Karpas-422 (cell line): ENCODE measurements at regions not wholly inside any gene's neighbourhood (a gene's known extent, or its start where the extent isn't known, plus 50 kb on each side); places are given as distances from the start of the nearest gene placed in this dataset.

Experiments
- DNase-seq: peaks from one replicate; pipeline ENCODE4 v3.0.0-alpha.2; 2015
- H2AFZ ChIP-seq: fragments of 200-600 bp; sonication (generic); 2 replicates; pipeline ENCODE4 v1.6.1; 2014; ENCODE audit warnings: antibody characterized with exemption, low read length, mixed read lengths
- H3K27ac ChIP-seq: fragments of 200-600 bp; sonication (generic); 2 replicates; pipeline ENCODE4 v1.5.1; 2014; ENCODE audit warnings: mild to moderate bottlenecking, low read length, moderate library complexity
- H3K27me3 ChIP-seq: fragments of 200-600 bp; sonication (generic); 2 replicates; pipeline ENCODE4 v1.6.1; 2014; ENCODE audit warnings: low read length, mixed read lengths
- H3K36me3 ChIP-seq: fragments of 200-600 bp; sonication (generic); 2 replicates; pipeline ENCODE4 v1.6.1; 2014; ENCODE audit warnings: low read length, mixed read lengths; ENCODE audit not compliant: insufficient read depth
- H3K4me1 ChIP-seq: fragments of 200-600 bp; sonication (generic); 2 replicates; pipeline ENCODE4 v1.6.1; 2014; ENCODE audit warnings: mild to moderate bottlenecking, low read length, mixed read lengths
- H3K4me2 ChIP-seq: fragments of 200-600 bp; sonication (generic); 2 replicates; pipeline ENCODE4 v1.6.1; 2014; ENCODE audit warnings: low read length, low read depth, mild to moderate bottlenecking; ENCODE audit not compliant: poor library complexity, severe bottlenecking
- H3K4me3 ChIP-seq: fragments of 200-600 bp; sonication (generic); 2 replicates; pipeline ENCODE4 v1.5.1; 2014; ENCODE audit warnings: mild to moderate bottlenecking, antibody characterized with exemption, low read length, mixed read lengths
- H3K79me2 ChIP-seq: fragments of 200-600 bp; sonication (generic); 2 replicates; pipeline ENCODE4 v1.6.1; 2014; ENCODE audit warnings: mild to moderate bottlenecking, low read length, mixed read lengths
- H3K9ac ChIP-seq: fragments of 200-600 bp; sonication (generic); 2 replicates; pipeline ENCODE4 v1.6.0; 2014; ENCODE audit warnings: low read length
- H3K9me2 ChIP-seq: fragments of 200-600 bp; sonication (generic), shearing (Covaris generic); replicated peaks from 2 replicates; pipeline ENCODE4 v1.6.0; 2014; ENCODE audit warnings: mild to moderate bottlenecking, low read length, moderate library complexity; ENCODE audit not compliant: insufficient read depth
- H3K9me3 ChIP-seq: fragments of 300-700, 200-600 bp; sonication (generic); 2 replicates; pipeline ENCODE4 v1.6.1; 2014; ENCODE audit warnings: low read length, mixed read lengths
- H4K20me1 ChIP-seq: fragments of 200-600 bp; sonication (generic); 2 replicates; pipeline ENCODE4 v1.6.1; 2014; ENCODE audit warnings: mild to moderate bottlenecking, antibody characterized with exemption, low read length, low read depth; ENCODE audit not compliant: insufficient read depth

GRCh38 chr19:30309176-30309575 lies 63.0 kb upstream of the ZNF536 start:
- Histone ChIP-seq H3K9ac (no peak overlapping the region), H4K20me1 (no peaks in the 10 kb centered on the region), H3K4me1 (peaks cover 93% of the 10 kb centered on the region), H3K27me3 (no peaks in the 10 kb centered on the region), H3K9me3 (no peaks in the 10 kb centered on the region), H3K27ac (peak overlapping the region; percentile 99), H3K9me2 (no peaks in the 10 kb centered on the region), H3K4me3 (no peak overlapping the region), H2AFZ (no peak overlapping the region), H3K79me2 (no peaks in the 10 kb centered on the region), H3K4me2 (no peak overlapping the region), H3K36me3 (no peaks in the 10 kb centered on the region; the same call in 1 of the 2 replicates)
- DNase-seq: no peak

- H3K4me2 ChIP-seq: peak overlapping the region; percentile 40
- no peaks in the 10 kb centered on the region for H3K79me2 ChIP-seq
- H3K9ac ChIP-seq: peak overlapping the region; percentile 70
- no peaks in the 10 kb centered on the region; the same call in 1 of the 2 replicates for H3K36me3 ChIP-seq
- no peaks in the 10 kb centered on the region for H3K27me3 ChIP-seq
- peak overlapping the region; percentile 19; the same call in 1 of the 2 replicates for H3K4me3 ChIP-seq
- peak; percentile 61 for DNase-seq
- H4K20me1 ChIP-seq: no peaks in the 10 kb centered on the region
- no peaks in the 10 kb centered on the region for H3K9me3 ChIP-seq
- peaks cover 93% of the 10 kb centered on the region for H3K4me1 ChIP-seq
- no peaks in the 10 kb centered on the region for H3K9me2 ChIP-seq
- peak overlapping the region; percentile 39 for H2AFZ ChIP-seq
- H3K27ac ChIP-seq: peak overlapping the region; percentile 99
Measured at GRCh38 chr19:30309905-30310601, 62.1 kb upstream of the ZNF536 start.

- peaks cover 92% of the 10 kb centered on the region for H3K4me1 ChIP-seq
Measured at GRCh38 chr19:30310602-30311263, 61.5 kb upstream of the ZNF536 start.

GRCh38 chr19:30311911-30312310 lies 60.3 kb upstream of the ZNF536 start:
- peaks cover 86% of the 10 kb centered on the region for H3K4me1 ChIP-seq
- H2AFZ ChIP-seq: no peak overlapping the region
- H3K4me2 ChIP-seq: peak overlapping the region; percentile 58
- H3K27me3 ChIP-seq: no peaks in the 10 kb centered on the region
- peak overlapping the region; percentile 99 for H3K27ac ChIP-seq
- H3K79me2 ChIP-seq: no peaks in the 10 kb centered on the region
- no peaks in the 10 kb centered on the region for H3K9me3 ChIP-seq
- H3K9me2 ChIP-seq: no peaks in the 10 kb centered on the region
- DNase-seq: peak; percentile 91
- peak overlapping the region; percentile 81 for H3K9ac ChIP-seq
- no peaks in the 10 kb centered on the region; the same call in 1 of the 2 replicates for H3K36me3 ChIP-seq
- peak overlapping the region; percentile 51; the same call in 1 of the 2 replicates for H3K4me3 ChIP-seq
- no peaks in the 10 kb centered on the region for H4K20me1 ChIP-seq

More at GRCh38 chr19:30310602-30311263, 61.5 kb upstream of the ZNF536 start:
- Histone ChIP-seq H3K27ac (peak overlapping the region; percentile 99), H3K27me3 (no peaks in the 10 kb centered on the region), H3K4me2 (peak overlapping the region; percentile 40), H3K9me3 (no peaks in the 10 kb centered on the region), H3K79me2 (no peaks in the 10 kb centered on the region), H2AFZ (peak overlapping the region; percentile 39; the same call in 1 of the 2 replicates), H3K9ac (peak overlapping the region; percentile 70), H4K20me1 (no peaks in the 10 kb centered on the region), H3K9me2 (no peaks in the 10 kb centered on the region), H3K4me3 (peak overlapping the region; percentile 19; the same call in 1 of the 2 replicates), H3K36me3 (no peaks in the 10 kb centered on the region; the same call in 1 of the 2 replicates)
- no peak for DNase-seq

- no peaks in the 10 kb centered on the region for H3K79me2 ChIP-seq
- no peaks in the 10 kb centered on the region for H4K20me1 ChIP-seq
- no peak overlapping the region for H2AFZ ChIP-seq
- peak overlapping the region; percentile 58 for H3K4me2 ChIP-seq
- H3K9me3 ChIP-seq: no peaks in the 10 kb centered on the region
- peaks cover 86% of the 10 kb centered on the region for H3K4me1 ChIP-seq
- H3K9me2 ChIP-seq: no peaks in the 10 kb centered on the region
- peak overlapping the region; percentile 51; the same call in 1 of the 2 replicates for H3K4me3 ChIP-seq
- peak; percentile 90 for DNase-seq
- no peaks in the 10 kb centered on the region; the same call in 1 of the 2 replicates for H3K36me3 ChIP-seq
- peak overlapping the region; percentile 81 for H3K9ac ChIP-seq
- H3K27me3 ChIP-seq: no peaks in the 10 kb centered on the region
- H3K27ac ChIP-seq: peak overlapping the region; percentile 99
Measured at GRCh38 chr19:30312582-30313352, 59.4 kb upstream of the ZNF536 start.

- no peaks in the 10 kb centered on the region for H3K9me3 ChIP-seq
- H3K4me2 ChIP-seq: peak overlapping the region; percentile 58
- H3K27me3 ChIP-seq: no peaks in the 10 kb centered on the region
- H3K4me3 ChIP-seq: peak overlapping the region; percentile 51
- H2AFZ ChIP-seq: no peak overlapping the region
- no peaks in the 10 kb centered on the region for H3K9me2 ChIP-seq
- no peaks in the 10 kb centered on the region; the same call in 1 of the 2 replicates for H3K36me3 ChIP-seq
- H3K27ac ChIP-seq: peak overlapping the region; percentile 99
- no peaks in the 10 kb centered on the region for H3K79me2 ChIP-seq
- DNase-seq: no peak
- H3K9ac ChIP-seq: peak overlapping the region; percentile 81
- peaks cover 86% of the 10 kb centered on the region for H3K4me1 ChIP-seq
- no peaks in the 10 kb centered on the region for H4K20me1 ChIP-seq
Measured at GRCh38 chr19:30313353-30313750, 58.8 kb upstream of the ZNF536 start.

- H3K27ac ChIP-seq: peak overlapping the region; percentile 99
- H3K27me3 ChIP-seq: no peaks in the 10 kb centered on the region
- no peak overlapping the region for H2AFZ ChIP-seq
- peak; percentile 94 for DNase-seq
- H3K9me2 ChIP-seq: no peaks in the 10 kb centered on the region
- H3K79me2 ChIP-seq: no peaks in the 10 kb centered on the region
- H3K9ac ChIP-seq: peak overlapping the region; percentile 81
- peaks cover 92% of the 10 kb centered on the region for H3K4me1 ChIP-seq
- H3K36me3 ChIP-seq: no peaks in the 10 kb centered on the region
- H3K4me3 ChIP-seq: peak overlapping the region; percentile 51; the same call in 1 of the 2 replicates
- H3K9me3 ChIP-seq: no peaks in the 10 kb centered on the region
- H4K20me1 ChIP-seq: no peaks in the 10 kb centered on the region
- H3K4me2 ChIP-seq: peak overlapping the region; percentile 58
Measured at GRCh38 chr19:30314056-30314804, 58.0 kb upstream of the ZNF536 start.
